SK-N-SH (cell line): ENCODE measurements at regions not wholly inside any gene's neighbourhood (a gene's known extent, or its start where the extent isn't known, plus 50 kb on each side); places are given as distances from the start of the nearest gene placed in this dataset.

ENCODE experiments used
- EP300 ChIP-seq, 2 experiments: IDR thresholded peaks; 2 replicates each; pipeline versions ENCODE4 v1.4.0 to v1.6.1; 2012; ENCODE audit warnings: borderline replicate concordance in 1 of 2, low read depth in 1 of 2, low read length in 1 of 2
- EZH2phosphoT487 ChIP-seq: fragments of 200-600 bp; sonication (generic); IDR thresholded peaks from 2 replicates; pipeline ENCODE4 v1.6.1; 2017; ENCODE audit warnings: low read depth, mixed run types, mild to moderate bottlenecking, antibody characterized with exemption, moderate library complexity, borderline replicate concordance
- NFIC ChIP-seq: IDR thresholded peaks from 2 replicates; pipeline ENCODE4 v1.4.0; 2012; ENCODE audit warnings: borderline replicate concordance
- RAD21 ChIP-seq: IDR thresholded peaks from 2 replicates; pipeline ENCODE4 v1.6.1; 2012; ENCODE audit warnings: mild to moderate bottlenecking, low read length
- TCF12 ChIP-seq: IDR thresholded peaks from 2 replicates; pipeline ENCODE4 v1.4.0; 2012
- TF ChIP-seq, protein P1 (sequence below): fragments of 200-600 bp; sonication (generic); IDR thresholded peaks from 2 replicates; pipeline ENCODE4 v1.6.1; 2017; ENCODE audit warnings: antibody characterized with exemption, mild to moderate bottlenecking, moderate library complexity
- TF ChIP-seq, protein P2 (sequence below): IDR thresholded peaks from 2 replicates; pipeline ENCODE4 v1.4.0; 2012; ENCODE audit warnings: low read depth, borderline replicate concordance

DNA sequence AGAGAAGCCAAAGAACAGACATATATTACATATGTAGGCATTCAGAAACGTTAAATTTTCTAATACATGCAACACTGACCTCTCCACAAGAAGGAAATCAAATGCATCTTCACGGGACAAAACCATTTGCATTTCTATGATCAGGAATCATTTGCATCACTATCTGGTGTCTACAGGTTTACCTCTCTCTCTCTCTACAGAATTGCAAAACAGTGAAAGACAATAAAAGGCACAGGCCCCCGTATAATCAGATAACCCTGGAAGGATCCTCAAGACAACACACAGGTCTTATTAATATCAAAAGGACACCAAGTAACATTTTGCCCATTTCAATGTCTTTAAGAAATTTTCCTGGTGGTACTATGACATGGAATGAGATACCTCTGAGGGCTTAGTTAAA lies 306.3 kb downstream of the GPAM start:
- TF ChIP-seq, protein P1, sequence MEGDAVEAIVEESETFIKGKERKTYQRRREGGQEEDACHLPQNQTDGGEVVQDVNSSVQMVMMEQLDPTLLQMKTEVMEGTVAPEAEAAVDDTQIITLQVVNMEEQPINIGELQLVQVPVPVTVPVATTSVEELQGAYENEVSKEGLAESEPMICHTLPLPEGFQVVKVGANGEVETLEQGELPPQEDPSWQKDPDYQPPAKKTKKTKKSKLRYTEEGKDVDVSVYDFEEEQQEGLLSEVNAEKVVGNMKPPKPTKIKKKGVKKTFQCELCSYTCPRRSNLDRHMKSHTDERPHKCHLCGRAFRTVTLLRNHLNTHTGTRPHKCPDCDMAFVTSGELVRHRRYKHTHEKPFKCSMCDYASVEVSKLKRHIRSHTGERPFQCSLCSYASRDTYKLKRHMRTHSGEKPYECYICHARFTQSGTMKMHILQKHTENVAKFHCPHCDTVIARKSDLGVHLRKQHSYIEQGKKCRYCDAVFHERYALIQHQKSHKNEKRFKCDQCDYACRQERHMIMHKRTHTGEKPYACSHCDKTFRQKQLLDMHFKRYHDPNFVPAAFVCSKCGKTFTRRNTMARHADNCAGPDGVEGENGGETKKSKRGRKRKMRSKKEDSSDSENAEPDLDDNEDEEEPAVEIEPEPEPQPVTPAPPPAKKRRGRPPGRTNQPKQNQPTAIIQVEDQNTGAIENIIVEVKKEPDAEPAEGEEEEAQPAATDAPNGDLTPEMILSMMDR: no peak
- no peak for TF ChIP-seq RAD21
- TF ChIP-seq, protein P2, sequence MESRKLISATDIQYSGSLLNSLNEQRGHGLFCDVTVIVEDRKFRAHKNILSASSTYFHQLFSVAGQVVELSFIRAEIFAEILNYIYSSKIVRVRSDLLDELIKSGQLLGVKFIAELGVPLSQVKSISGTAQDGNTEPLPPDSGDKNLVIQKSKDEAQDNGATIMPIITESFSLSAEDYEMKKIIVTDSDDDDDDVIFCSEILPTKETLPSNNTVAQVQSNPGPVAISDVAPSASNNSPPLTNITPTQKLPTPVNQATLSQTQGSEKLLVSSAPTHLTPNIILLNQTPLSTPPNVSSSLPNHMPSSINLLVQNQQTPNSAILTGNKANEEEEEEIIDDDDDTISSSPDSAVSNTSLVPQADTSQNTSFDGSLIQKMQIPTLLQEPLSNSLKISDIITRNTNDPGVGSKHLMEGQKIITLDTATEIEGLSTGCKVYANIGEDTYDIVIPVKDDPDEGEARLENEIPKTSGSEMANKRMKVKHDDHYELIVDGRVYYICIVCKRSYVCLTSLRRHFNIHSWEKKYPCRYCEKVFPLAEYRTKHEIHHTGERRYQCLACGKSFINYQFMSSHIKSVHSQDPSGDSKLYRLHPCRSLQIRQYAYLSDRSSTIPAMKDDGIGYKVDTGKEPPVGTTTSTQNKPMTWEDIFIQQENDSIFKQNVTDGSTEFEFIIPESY: no peak
- TF ChIP-seq TCF12: no peak
- TF ChIP-seq EZH2phosphoT487: no peak
- TF ChIP-seq NFIC: no peak
- TF ChIP-seq EP300 (IDR thresholded peaks at IDR 0.05; ENCODE audit: borderline replicate concordance in 1 of 2, low read depth in 1 of 2, low read length in 1 of 2): no peak
